ENCODE measurements at regions not wholly inside any gene's neighbourhood (a gene's known extent, or its start where the extent isn't known, plus 50 kb on each side); places are given as distances from the start of the nearest gene placed in this dataset.

DNA sequence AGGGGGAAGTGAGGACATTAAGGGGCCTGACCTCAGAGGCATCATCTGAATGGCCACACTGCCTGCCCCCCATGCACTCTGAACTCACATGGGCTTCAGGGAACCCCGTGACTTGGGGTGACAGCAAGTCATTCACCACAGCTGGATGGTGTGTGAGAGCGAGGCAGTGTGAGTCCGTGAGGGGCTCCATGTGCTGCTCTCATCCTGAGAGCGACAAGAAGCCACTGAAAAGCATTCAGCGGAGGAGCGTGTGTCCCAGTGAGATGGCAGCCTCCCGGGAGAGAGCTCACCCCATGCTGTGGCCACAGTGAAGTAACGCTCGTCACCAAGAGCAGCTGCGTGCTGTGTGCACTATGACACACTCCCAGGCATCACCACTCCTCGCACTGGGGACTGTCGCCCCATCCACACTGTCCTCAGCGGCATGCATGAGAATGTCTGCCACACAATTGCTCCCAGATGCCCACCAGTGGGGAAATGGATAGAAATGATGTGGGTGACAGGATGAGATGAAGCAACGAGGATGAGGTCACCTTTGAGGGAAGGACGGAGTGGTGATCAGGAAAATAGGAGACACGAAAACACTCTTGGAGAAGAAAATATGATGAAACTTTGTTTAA, 213.0 kb upstream of the RAB6C start:
- TF ChIP-seq, protein P1, sequence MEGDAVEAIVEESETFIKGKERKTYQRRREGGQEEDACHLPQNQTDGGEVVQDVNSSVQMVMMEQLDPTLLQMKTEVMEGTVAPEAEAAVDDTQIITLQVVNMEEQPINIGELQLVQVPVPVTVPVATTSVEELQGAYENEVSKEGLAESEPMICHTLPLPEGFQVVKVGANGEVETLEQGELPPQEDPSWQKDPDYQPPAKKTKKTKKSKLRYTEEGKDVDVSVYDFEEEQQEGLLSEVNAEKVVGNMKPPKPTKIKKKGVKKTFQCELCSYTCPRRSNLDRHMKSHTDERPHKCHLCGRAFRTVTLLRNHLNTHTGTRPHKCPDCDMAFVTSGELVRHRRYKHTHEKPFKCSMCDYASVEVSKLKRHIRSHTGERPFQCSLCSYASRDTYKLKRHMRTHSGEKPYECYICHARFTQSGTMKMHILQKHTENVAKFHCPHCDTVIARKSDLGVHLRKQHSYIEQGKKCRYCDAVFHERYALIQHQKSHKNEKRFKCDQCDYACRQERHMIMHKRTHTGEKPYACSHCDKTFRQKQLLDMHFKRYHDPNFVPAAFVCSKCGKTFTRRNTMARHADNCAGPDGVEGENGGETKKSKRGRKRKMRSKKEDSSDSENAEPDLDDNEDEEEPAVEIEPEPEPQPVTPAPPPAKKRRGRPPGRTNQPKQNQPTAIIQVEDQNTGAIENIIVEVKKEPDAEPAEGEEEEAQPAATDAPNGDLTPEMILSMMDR (IDR thresholded peaks at IDR 0.05) = no peak
- TF ChIP-seq EP300 (IDR thresholded peaks at IDR 0.05) = no peak

Data from ovary (tissue), 3 donors.